Activated CD4-positive, alpha-beta T cell treated with anti-CD3 and anti-CD28 coated beads, Interleukin-2, amount 50 U/mL, for 48 hours (primary cell): ENCODE measurements at regions not wholly inside any gene's neighbourhood (a gene's known extent, or its start where the extent isn't known, plus 50 kb on each side); places are given as distances from the start of the nearest gene placed in this dataset.

Experiments
- DNase-seq, 2 experiments: peaks; one replicate each; pipeline ENCODE4 v3.0.0-alpha.2; 2020

GRCh38 chr2:11923935-11924334, 177.5 kb downstream of the LPIN1 start:
- DNase-seq, result no peak

GRCh38 chr2:11925295-11926066, 179.0 kb downstream of the LPIN1 start:
- DNase-seq, result no peak

GRCh38 chr2:11930211-11930761, 183.9 kb downstream of the LPIN1 start:
- DNase-seq, result peak; percentile 5 to 9

GRCh38 chr2:11932048-11932512, 185.6 kb downstream of the LPIN1 start:
- DNase-seq, result no peak

- DNase-seq, result no peak
Measured at GRCh38 chr2:11932962-11933361, 186.5 kb downstream of the LPIN1 start.

- DNase-seq, result no peak
Measured at GRCh38 chr2:11933854-11934253, 187.4 kb downstream of the LPIN1 start.

GRCh38 chr2:11936761-11937160, 190.3 kb downstream of the LPIN1 start:
- no peak for DNase-seq

- no peak for DNase-seq
Measured at GRCh38 chr2:11938196-11938595, 191.8 kb downstream of the LPIN1 start.

GRCh38 chr2:11939523-11939922, 193.1 kb downstream of the LPIN1 start:
- DNase-seq, result no peak

- no peak for DNase-seq
Measured at GRCh38 chr2:11940121-11940743, 193.8 kb downstream of the LPIN1 start.

GRCh38 chr2:11940799-11941198, 194.4 kb downstream of the LPIN1 start:
- no peak for DNase-seq

- DNase-seq, result no peak
Measured at GRCh38 chr2:11941201-11942177, 195.1 kb downstream of the LPIN1 start.

- no peak for DNase-seq
Measured at GRCh38 chr2:11942178-11942569, 195.7 kb downstream of the LPIN1 start.

- no peak for DNase-seq
Measured at GRCh38 chr2:11944311-11944710, 197.9 kb downstream of the LPIN1 start.

GRCh38 chr2:11945139-11946126, 199.0 kb downstream of the LPIN1 start:
- peak; percentile 6 to 31 for DNase-seq

- no peak for DNase-seq
Measured at GRCh38 chr2:11947956-11948355, 201.5 kb downstream of the LPIN1 start.

- no peak for DNase-seq
Measured at GRCh38 chr2:11949732-11950523, 203.5 kb downstream of the LPIN1 start.

GRCh38 chr2:11950896-11951295, 204.5 kb downstream of the LPIN1 start:
- no peak for DNase-seq

- DNase-seq, result peak in 1 of 2 experiments; percentile 9
Measured at GRCh38 chr2:11951492-11951891, 205.1 kb downstream of the LPIN1 start.

GRCh38 chr2:11953258-11953657, 206.8 kb downstream of the LPIN1 start:
- DNase-seq, result no peak

- no peak for DNase-seq
Measured at GRCh38 chr2:11955314-11955713, 208.9 kb downstream of the LPIN1 start.
